ENCODE measurements at regions not wholly inside any gene's neighbourhood (a gene's known extent, or its start where the extent isn't known, plus 50 kb on each side); places are given as distances from the start of the nearest gene placed in this dataset.

- no peak for TF ChIP-seq CTCF (IDR thresholded peaks at IDR 0.05)
- 0 out of 2 replicates have a peak, but pooled peaks cover 5% of the 10 kb centered on the region for H3K36me3 Mint-ChIP-seq (ENCODE audit: low read depth)
- H3K27me3 Mint-ChIP-seq (ENCODE audit: insufficient read depth): peaks cover 6% of the 10 kb centered on the region; the same call in 1 of the 2 replicates
- DNase-seq: no peak
- H3K4me3 Mint-ChIP-seq: no peak overlapping the region
- no peaks in the 10 kb centered on the region for H3K9me3 Mint-ChIP-seq
- no peak overlapping the region for H3K27ac Mint-ChIP-seq
- H3K4me1 Mint-ChIP-seq (ENCODE audit: low read depth): peaks cover 67% of the 10 kb centered on the region
Measured at GRCh38 chr14:58739674-58740073, 101.9 kb downstream of the DACT1 start.

GRCh38 chr14:58740379-58740935, 102.7 kb downstream of the DACT1 start:
- no peaks in the 10 kb centered on the region for H3K9me3 Mint-ChIP-seq
- H3K27me3 Mint-ChIP-seq (ENCODE audit: insufficient read depth): peaks cover 6% of the 10 kb centered on the region; the same call in 1 of the 2 replicates
- 0 out of 2 replicates have a peak, but pooled peaks cover 5% of the 10 kb centered on the region for H3K36me3 Mint-ChIP-seq (ENCODE audit: low read depth)
- H3K4me3 Mint-ChIP-seq: no peak overlapping the region
- no peak for TF ChIP-seq CTCF (IDR thresholded peaks at IDR 0.05)
- no peak overlapping the region for H3K27ac Mint-ChIP-seq
- DNase-seq: no peak
- H3K4me1 Mint-ChIP-seq (ENCODE audit: low read depth): peaks cover 69% of the 10 kb centered on the region

- no peak for TF ChIP-seq CTCF (IDR thresholded peaks at IDR 0.05)
- H3K36me3 Mint-ChIP-seq (ENCODE audit: low read depth): no peaks in the 10 kb centered on the region
- no peak overlapping the region for H3K4me3 Mint-ChIP-seq
- no peaks in the 10 kb centered on the region for H3K9me3 Mint-ChIP-seq
- peaks cover 6% of the 10 kb centered on the region; the same call in 1 of the 2 replicates for H3K27me3 Mint-ChIP-seq (ENCODE audit: insufficient read depth)
- DNase-seq: no peak
- H3K27ac Mint-ChIP-seq: no peak overlapping the region
- peaks cover 65% of the 10 kb centered on the region for H3K4me1 Mint-ChIP-seq (ENCODE audit: low read depth)
Measured at GRCh38 chr14:58744801-58745394, 107.1 kb downstream of the DACT1 start.

GRCh38 chr14:58746261-58746660, 108.5 kb downstream of the DACT1 start:
- no peaks in the 10 kb centered on the region for H3K36me3 Mint-ChIP-seq (ENCODE audit: low read depth)
- H3K9me3 Mint-ChIP-seq: no peaks in the 10 kb centered on the region
- H3K27ac Mint-ChIP-seq: no peak overlapping the region
- no peaks in the 10 kb centered on the region; the same call in 1 of the 2 replicates for H3K27me3 Mint-ChIP-seq (ENCODE audit: insufficient read depth)
- TF ChIP-seq CTCF (IDR thresholded peaks at IDR 0.05): no peak
- peak; percentile 68 for DNase-seq
- peak overlapping the region; percentile 27; the same call in 1 of the 2 replicates for H3K4me3 Mint-ChIP-seq
- peaks cover 58% of the 10 kb centered on the region for H3K4me1 Mint-ChIP-seq (ENCODE audit: low read depth)

- Mint-ChIP-seq H3K4me1 (ENCODE audit: low read depth) (peaks cover 54% of the 10 kb centered on the region), H3K4me3 (peak overlapping the region; percentile 37), H3K27me3 (ENCODE audit: insufficient read depth) (no peaks in the 10 kb centered on the region; the same call in 1 of the 2 replicates), H3K9me3 (no peaks in the 10 kb centered on the region), H3K27ac (peak overlapping the region; percentile 51), H3K36me3 (ENCODE audit: low read depth) (no peaks in the 10 kb centered on the region)
- TF ChIP-seq CTCF (IDR thresholded peaks at IDR 0.05): no peak
- DNase-seq: no peak
Measured at GRCh38 chr14:58746701-58747100, 108.9 kb downstream of the DACT1 start.
